ENCODE measurements at regions not wholly inside any gene's neighbourhood (a gene's known extent, or its start where the extent isn't known, plus 50 kb on each side); places are given as distances from the start of the nearest gene placed in this dataset.
"Not testable (repeated sequence)": the region's sequence is repeated elsewhere in the genome, so short reads cannot be mapped to it uniquely, and the experiment has no call there.

GRCh38 chr10:43929122-43929521 is 280.4 kb upstream of the ZNF32 start:
- no peak for DNase-seq (ENCODE audit: low read depth)

GRCh38 chr10:43928425-43928968 is 279.8 kb upstream of the ZNF32 start:
- DNase-seq (ENCODE audit: low read depth): no peak

- no peak for DNase-seq (ENCODE audit: low read depth)
These were observed 278.3 kb upstream of the ZNF32 start for GRCh38 chr10:43926875-43927406.

- no peak for DNase-seq (ENCODE audit: low read depth)
These were observed 277.7 kb upstream of the ZNF32 start for GRCh38 chr10:43926371-43926770.

- DNase-seq (ENCODE audit: low read depth): no peak
These were observed 277.1 kb upstream of the ZNF32 start for GRCh38 chr10:43925793-43926192.

GRCh38 chr10:43923328-43923727 is 274.6 kb upstream of the ZNF32 start:
- no peak for DNase-seq (ENCODE audit: low read depth)

GRCh38 chr10:43922335-43923280 is 273.9 kb upstream of the ZNF32 start:
- no peak for DNase-seq (ENCODE audit: low read depth)

- DNase-seq (ENCODE audit: low read depth): no peak
These were observed 273.2 kb upstream of the ZNF32 start for GRCh38 chr10:43921881-43922280.

- no peak for DNase-seq (ENCODE audit: low read depth)
These were observed 272.8 kb upstream of the ZNF32 start for GRCh38 chr10:43921478-43921877.

GRCh38 chr10:43920236-43920758 is 271.6 kb upstream of the ZNF32 start:
- DNase-seq (ENCODE audit: low read depth): not testable (repeated sequence)

GRCh38 chr10:43913676-43914235 is 265.1 kb upstream of the ZNF32 start:
- DNase-seq (ENCODE audit: low read depth): no peak

- no peak for DNase-seq (ENCODE audit: low read depth)
These were observed 263.8 kb upstream of the ZNF32 start for GRCh38 chr10:43912469-43912868.

- no peak for DNase-seq (ENCODE audit: low read depth)
These were observed 257.8 kb upstream of the ZNF32 start for GRCh38 chr10:43906490-43906889.

GRCh38 chr10:43905512-43906236 is 257.0 kb upstream of the ZNF32 start:
- no peak for DNase-seq (ENCODE audit: low read depth)

GRCh38 chr10:43904844-43905243 is 256.2 kb upstream of the ZNF32 start:
- DNase-seq (ENCODE audit: low read depth): no peak

GRCh38 chr10:43904301-43904700 is 255.6 kb upstream of the ZNF32 start:
- no peak for DNase-seq (ENCODE audit: low read depth)

GRCh38 chr10:43903451-43903850 is 254.8 kb upstream of the ZNF32 start:
- DNase-seq (ENCODE audit: low read depth): no peak

GRCh38 chr10:43902842-43903241 is 254.2 kb upstream of the ZNF32 start:
- DNase-seq (ENCODE audit: low read depth): no peak

- DNase-seq (ENCODE audit: low read depth): no peak
These were observed 253.2 kb upstream of the ZNF32 start for GRCh38 chr10:43901744-43902504.

- no peak for DNase-seq (ENCODE audit: low read depth)
These were observed 252.6 kb upstream of the ZNF32 start for GRCh38 chr10:43901302-43901701.

GRCh38 chr10:43900571-43900970 is 251.9 kb upstream of the ZNF32 start:
- no peak for DNase-seq (ENCODE audit: low read depth)
